Bronchial epithelial cell (primary cell): ENCODE measurements at regions not wholly inside any gene's neighbourhood (a gene's known extent, or its start where the extent isn't known, plus 50 kb on each side); places are given as distances from the start of the nearest gene placed in this dataset.

Experiments
- DNase-seq: peaks from one replicate; pipeline ENCODE4 v3.0.0-alpha.2; 2010; ENCODE audit warnings: low read depth
- FAIRE-seq: peaks from 2 replicates; lab custom pipeline; 2011; peaks lifted over from hg19 to GRCh38; lab: Jason Lieb, UNC
- H3K27me3 ChIP-seq: 2 replicates; pipeline ENCODE4 v1.5.1; 2011; ENCODE audit warnings: low read length; ENCODE audit not compliant: control insufficient read depth, insufficient read depth
- H3K36me3 ChIP-seq: 2 replicates; pipeline ENCODE4 v1.5.1; 2011; ENCODE audit warnings: low read length; ENCODE audit not compliant: control insufficient read depth, insufficient read depth
- H3K4me3 ChIP-seq: 2 replicates; pipeline ENCODE4 v1.5.1; 2011; ENCODE audit warnings: mild to moderate bottlenecking, low read depth, low read length, control low read depth
- CTCF ChIP-seq: IDR thresholded peaks from 2 replicates; pipeline ENCODE4 v1.5.1; 2011; ENCODE audit warnings: mild to moderate bottlenecking, moderate library complexity, low read length, control low read depth, inconsistent platforms; ENCODE audit not compliant: insufficient read depth, severe bottlenecking

GRCh38 chr15:29968099-29968894 lies 114.5 kb upstream of the GOLGA8J start:
- H3K27me3 ChIP-seq, result peaks cover 3% of the 10 kb centered on the region

GRCh38 chr15:29962407-29962806 lies 120.3 kb upstream of the GOLGA8J start:
- H3K36me3 ChIP-seq, result no peaks in the 10 kb centered on the region
- FAIRE-seq, result no peak
- TF ChIP-seq CTCF, result no peak

More at GRCh38 chr15:29968099-29968894, 114.5 kb upstream of the GOLGA8J start:
- Histone ChIP-seq H3K4me3 (peak overlapping the region; percentile 38), H3K36me3 (no peaks in the 10 kb centered on the region)
- no peak for TF ChIP-seq CTCF
- no peak for DNase-seq
- FAIRE-seq, result no peak

GRCh38 chr15:29959384-29960137 lies 123.2 kb upstream of the GOLGA8J start:
- DNase-seq (no peak), FAIRE-seq (no peak)
- Histone ChIP-seq H3K36me3 (no peaks in the 10 kb centered on the region), H3K27me3 (no peaks in the 10 kb centered on the region), H3K4me3 (no peak overlapping the region)
- TF ChIP-seq CTCF, result no peak

More at GRCh38 chr15:29962407-29962806, 120.3 kb upstream of the GOLGA8J start:
- Histone ChIP-seq H3K4me3 (no peak overlapping the region), H3K27me3 (peaks cover 1% of the 10 kb centered on the region)
- DNase-seq, result no peak

- Histone ChIP-seq H3K36me3 (no peaks in the 10 kb centered on the region), H3K4me3 (no peak overlapping the region), H3K27me3 (no peaks in the 10 kb centered on the region)
- no peak for TF ChIP-seq CTCF
- FAIRE-seq, result no peak
- DNase-seq, result no peak
Observed at GRCh38 chr15:29952225-29952624, 130.0 kb upstream of the TJP1 start.

GRCh38 chr15:29945943-29946596 lies 123.8 kb upstream of the TJP1 start:
- Histone ChIP-seq H3K4me3 (no peak overlapping the region), H3K36me3 (no peaks in the 10 kb centered on the region), H3K27me3 (no peaks in the 10 kb centered on the region)
- peak; percentile 94 for DNase-seq
- peak; percentile 91 for FAIRE-seq
- TF ChIP-seq CTCF, result no peak
